GM12878 (cell line): ENCODE measurements at regions not wholly inside any gene's neighbourhood (a gene's known extent, or its start where the extent isn't known, plus 50 kb on each side); places are given as distances from the start of the nearest gene placed in this dataset.

Source experiments
- ATAC-seq: fragments of 200-7000 bp; cut with Tn5 transposase; 3 replicates; pipeline ENCODE4 v1.9.1; 2020; ENCODE audit warnings: mild to moderate bottlenecking, moderate library complexity
- BruUV-seq: library from RNA; stranded (reverse); fragments of 400-500 nt; replicated peaks from 2 replicates; lab custom pipeline; 2021; lab: Mats Ljungman, UMichigan
- CTCF ChIA-PET: fragments of 300-600 bp; sonication (Branson Sonifier 250); formaldehyde crosslinking; extraction: SDS; loops from one replicate; lab custom pipeline; 2021; ENCODE audit warnings: inconsistent platforms; lab: Yijun Ruan, JAX
- POLR2A ChIA-PET: fragments of 350-600 bp; formaldehyde crosslinking; extraction: SDS; loops from one replicate; lab custom pipeline; 2021; ENCODE audit warnings: inconsistent platforms; lab: Charles Lee
- RAD21 ChIA-PET: fragments of 300-600 bp; sonication (Branson Sonifier 250); formaldehyde crosslinking; loops from one replicate; lab custom pipeline; 2023; ENCODE audit warnings: antibody characterized with exemption; ENCODE audit not compliant: unreplicated experiment; lab: Charles Lee
- SMC1A ChIA-PET: fragments of 300-600 bp; sonication (Branson Sonifier 250); formaldehyde crosslinking; loops from one replicate; lab custom pipeline; 2023; ENCODE audit not compliant: unreplicated experiment, uncharacterized antibody; lab: Charles Lee
- DNase-seq: peaks from one replicate; pipeline ENCODE4 v3.0.0-alpha.2; 2011; ENCODE audit warnings: low read depth, low spot score
- FAIRE-seq: peaks from 3 replicates; lab custom pipeline; 2011; peaks lifted over from hg19 to GRCh38; lab: Jason Lieb, UNC
- H2AFZ ChIP-seq: 2 replicates; pipeline ENCODE4 v1.6.0; 2011; ENCODE audit warnings: low read depth, low read length, control low read depth; ENCODE audit not compliant: control insufficient read depth
- H3K27ac ChIP-seq: 2 replicates; pipeline ENCODE4 v1.5.1; 2011; ENCODE audit warnings: control low read depth; ENCODE audit not compliant: control insufficient read depth, insufficient read depth
- H3K27me3 ChIP-seq, 2 experiments: replicated peaks in 1 of 2; 2 replicates each; pipeline versions ENCODE4 v1.6.0 to v1.6.1; 2011; ENCODE audit warnings: low read length in 1 of 2; ENCODE audit not compliant: control insufficient read depth in 2 of 2, insufficient read depth in 2 of 2
- H3K36me3 ChIP-seq, 2 experiments: 2 replicates each; pipeline ENCODE4 v1.5.1; 2011; ENCODE audit warnings: low read length in 1 of 2; ENCODE audit not compliant: control insufficient read depth in 2 of 2, insufficient read depth in 2 of 2
- H3K4me1 ChIP-seq: 2 replicates; pipeline ENCODE4 v1.6.1; 2011; ENCODE audit warnings: mild to moderate bottlenecking, low read length, moderate library complexity, mixed read lengths; ENCODE audit not compliant: control insufficient read depth, insufficient read depth
- H3K4me2 ChIP-seq: 2 replicates; pipeline ENCODE4 v1.6.0; 2011; ENCODE audit warnings: control low read depth; ENCODE audit not compliant: control insufficient read depth, insufficient read depth
- H3K4me3 ChIP-seq: fragments of 200-600 bp; sonication (generic); 2 replicates; pipeline ENCODE4 v1.5.1; 2016
- H3K79me2 ChIP-seq: 2 replicates; pipeline ENCODE4 v1.6.0; 2011; ENCODE audit warnings: low read length; ENCODE audit not compliant: control insufficient read depth, insufficient read depth
- H3K9ac ChIP-seq: 2 replicates; pipeline ENCODE4 v1.8.0; 2011; ENCODE audit warnings: low read length, control low read depth, mixed read lengths; ENCODE audit not compliant: control insufficient read depth, insufficient read depth
- H3K9me3 ChIP-seq: replicated peaks from 3 replicates; pipeline ENCODE4 v1.5.1; 2011; ENCODE audit warnings: mild to moderate bottlenecking, low read length; ENCODE audit not compliant: control insufficient read depth, insufficient read depth
- H4K20me1 ChIP-seq: 2 replicates; pipeline ENCODE4 v1.6.0; 2011; ENCODE audit not compliant: control insufficient read depth, insufficient read depth
- HDGF ChIP-seq: fragments of 450-650 bp; IDR thresholded peaks from 2 replicates; pipeline ENCODE4 v1.6.1; 2016; ENCODE audit warnings: antibody characterized with exemption
- IRF4 ChIP-seq: IDR thresholded peaks from 2 replicates; pipeline ENCODE4 v1.6.1; 2011; ENCODE audit warnings: low read depth, low read length
- JUNB ChIP-seq: IDR thresholded peaks from 2 replicates; pipeline ENCODE4 v1.6.1; 2016; ENCODE audit warnings: antibody characterized with exemption, mild to moderate bottlenecking
- MEF2A ChIP-seq: IDR thresholded peaks from 2 replicates; pipeline ENCODE4 v1.6.1; 2011; ENCODE audit warnings: low read depth, mild to moderate bottlenecking, low read length, moderate library complexity; ENCODE audit not compliant: insufficient read depth
- MTA2 ChIP-seq: fragments of 450-650 bp; IDR thresholded peaks from 2 replicates; pipeline ENCODE4 v1.6.1; 2016; ENCODE audit warnings: low read depth, mild to moderate bottlenecking, moderate library complexity
- NFIC ChIP-seq: IDR thresholded peaks from 2 replicates; pipeline ENCODE4 v1.6.1; 2012; ENCODE audit warnings: low read depth, mild to moderate bottlenecking, inconsistent platforms, low read length, moderate library complexity
- NR2C2 ChIP-seq: IDR thresholded peaks from 2 replicates; pipeline ENCODE4 v1.6.1; 2011; ENCODE audit warnings: borderline replicate concordance, low read depth; ENCODE audit not compliant: control insufficient read depth, insufficient read length
- POLR2A ChIP-seq: IDR thresholded peaks from 2 replicates; pipeline ENCODE4 v1.6.1; 2011; ENCODE audit warnings: low read depth, mild to moderate bottlenecking, low read length
- POLR2AphosphoS5 ChIP-seq: IDR thresholded peaks from 2 replicates; pipeline ENCODE4 v1.6.1; 2011; ENCODE audit warnings: mild to moderate bottlenecking, low read length, inconsistent platforms
- RBBP5 ChIP-seq: fragments of 200-600 bp; sonication (generic); conservative IDR thresholded peaks from 2 replicates; pipeline ENCODE4 v1.6.1; 2016
- RUNX3 ChIP-seq: IDR thresholded peaks from 2 replicates; pipeline ENCODE4 v1.6.1; 2012; ENCODE audit warnings: low read length, inconsistent platforms
- SMAD1 ChIP-seq: fragments of 450-650 bp; IDR thresholded peaks from 2 replicates; pipeline ENCODE4 v1.6.1; 2018; ENCODE audit warnings: mild to moderate bottlenecking, low read depth; ENCODE audit not compliant: partially characterized antibody
- SP1 ChIP-seq: IDR thresholded peaks from one replicate; pipeline ENCODE4 v1.6.1; 2011; ENCODE audit warnings: low read depth, low read length
- TARDBP ChIP-seq: IDR thresholded peaks from 2 replicates; pipeline ENCODE4 v1.6.1; 2016; ENCODE audit warnings: borderline replicate concordance
- USF2 ChIP-seq: IDR thresholded peaks from 2 replicates; pipeline ENCODE4 v1.6.1; 2011; ENCODE audit warnings: low read depth, low read length, improper control_type of control experiment, borderline replicate concordance
- ZSCAN29 ChIP-seq: fragments of 450-650 bp; IDR thresholded peaks from 2 replicates; pipeline ENCODE4 v1.6.1; 2017; ENCODE audit warnings: mild to moderate bottlenecking, moderate library complexity
- WGBS: methylation state at CpG from one replicate; pipeline ENCODE4 v1.1.6; 2016; ENCODE audit warnings: low lambda C conversion rate; ENCODE audit not compliant: insufficient replicate concordance, insufficient coverage; ENCODE audit errors: missing lambda C conversion rate; 5-methylcytosine and 5-hydroxymethylcytosine counted together
- in situ Hi-C: fragments of 300-500 bp; cut with MboI; formaldehyde crosslinking; loops from 9 replicates; pipeline ENCODE4 v1.14.3; 2018; ENCODE audit warnings: mixed read lengths
- intact Hi-C: fragments of 100-400 bp; cut with micrococcal nuclease; formaldehyde crosslinking; loops from one replicate; pipeline ENCODE4 v1.14.2; 2022; ENCODE audit not compliant: unreplicated experiment

- H3K36me3 ChIP-seq = no peaks in the 10 kb centered on the region
- SMC1A ChIA-PET = no interaction called here
- no peak for DNase-seq
- BruUV-seq = no TSS peak
- CTCF ChIA-PET = interaction anchor here (0.6 kb wide), 1 partner anchor 45 kb away, joined by 3 read pairs; no protein-coding TSS in a partner anchor
- no peaks in the 10 kb centered on the region for H3K79me2 ChIP-seq
- H3K4me1 ChIP-seq = no peaks in the 10 kb centered on the region
- H3K9me3 ChIP-seq = no peaks in the 10 kb centered on the region
- ATAC-seq = no peak
- no peak overlapping the region for H3K4me2 ChIP-seq
- intact Hi-C loops = no loop called here
- in situ Hi-C loops = no loop called here
- RAD21 ChIA-PET = interaction anchor here (0.6 kb wide), 1 partner anchor 70 kb away, joined by 4 read pairs; no protein-coding TSS in a partner anchor
- no peaks in the 10 kb centered on the region for H4K20me1 ChIP-seq
- H3K4me3 ChIP-seq = no peak overlapping the region
- TF ChIP-seq TARDBP (no peak), NFIC (peak; percentile 54; the same call in 1 of the 2 replicates), MEF2A (0 out of 2 replicates have a peak, but pooled peaks have one; percentile 44), JUNB (peak; percentile 64), RUNX3 (peak; percentile 52; the same call in 1 of the 2 replicates), HDGF (no peak)
- POLR2A ChIA-PET = no interaction called here
- no peaks in the 10 kb centered on the region for H3K27me3 ChIP-seq
- no peak overlapping the region for H2AFZ ChIP-seq
- no peak for FAIRE-seq
- no peak overlapping the region for H3K27ac ChIP-seq
- H3K9ac ChIP-seq = no peak overlapping the region
Measured at GRCh38 chr13:70798385-70798784, 690.1 kb upstream of the KLHL1 start.

- intact Hi-C loops = no loop called here
- Histone ChIP-seq H3K4me3 (no peak overlapping the region), H2AFZ (no peak overlapping the region), H3K79me2 (no peaks in the 10 kb centered on the region)
- DNase-seq = no peak
- BruUV-seq = no TSS peak
- no peak for TF ChIP-seq SMAD1
- no peak for TF ChIP-seq SP1
- TF ChIP-seq ZSCAN29 = no peak
- no peak for TF ChIP-seq MTA2
- no peak for TF ChIP-seq POLR2AphosphoS5
- no peak for TF ChIP-seq IRF4
- TF ChIP-seq HDGF = no peak
- TF ChIP-seq USF2 = no peak
- no peak for TF ChIP-seq RBBP5
- TF ChIP-seq POLR2A = no peak
- TF ChIP-seq NR2C2 = no peak
- TF ChIP-seq, all 136 proteins: peak for 0
- ChIA-PET POLR2A (interaction anchor here (0.7 kb wide), 1 partner anchor 1515 kb away, joined by 3 read pairs; no protein-coding TSS in a partner anchor), RAD21 (no interaction called here), CTCF (interaction anchor here (1.9 kb wide), 1 partner anchor 11 kb away, joined by 5 read pairs; no protein-coding TSS in a partner anchor), SMC1A (interaction anchor here (0.6 kb wide), 2 partner anchors 56 to 425 kb away, joined by 3 read pairs; no protein-coding TSS in a partner anchor)
- Histone ChIP-seq H3K27me3 (no peaks in the 10 kb centered on the region), H3K27ac (no peak overlapping the region), H3K36me3 (no peaks in the 10 kb centered on the region), H4K20me1 (no peaks in the 10 kb centered on the region), H3K4me1 (no peaks in the 10 kb centered on the region), H3K9ac (no peak overlapping the region), H3K9me3 (no peaks in the 10 kb centered on the region), H3K4me2 (no peak overlapping the region)
- FAIRE-seq (no peak), ATAC-seq (peak; percentile 35; the same call in 1 of the 3 replicates)
- in situ Hi-C loops = no loop called here
- 2% methylated on average over 3 of the region's 3 CpGs for WGBS
Measured at GRCh38 chr13:70795484-70795883, 687.2 kb upstream of the KLHL1 start.
